ENCODE measurements at regions not wholly inside any gene's neighbourhood (a gene's known extent, or its start where the extent isn't known, plus 50 kb on each side); places are given as distances from the start of the nearest gene placed in this dataset.

GRCh38 chr11:81032906-81033305 lies 1592.1 kb upstream of the TENM4 start:
- Histone ChIP-seq H4K20me1 (ENCODE audit: low read depth) (no peaks in the 10 kb centered on the region), H3K79me2 (ENCODE audit: low read depth) (no peaks in the 10 kb centered on the region), H3K27me3 (no peaks in the 10 kb centered on the region), H3K27ac (no peak overlapping the region), H3K4me3 (no peak overlapping the region), H2AFZ (replicated peaks) (no peak overlapping the region), H3K9me3 (ENCODE audit: low read depth) (no peaks in the 10 kb centered on the region), H3K9ac (no peak overlapping the region), H3K36me3 (no peaks in the 10 kb centered on the region), H3K4me2 (no peak overlapping the region), H3F3A (ENCODE audit: low read depth) (no peaks in the 10 kb centered on the region), H3K4me1 (no peaks in the 10 kb centered on the region)
- Mint-ChIP-seq H3K27ac (no peak overlapping the region), H3K4me1 (no peaks in the 10 kb centered on the region), H3K9me3 (peaks cover 24% of the 10 kb centered on the region), H3K4me3 (no peak overlapping the region), H3K36me3 (no peaks in the 10 kb centered on the region), H3K27me3 (ENCODE audit: insufficient read depth, low read depth) (no peaks in the 10 kb centered on the region)
- DNase-seq (ENCODE audit: low spot score), result no peak
- TF ChIP-seq EZH2phosphoT487 (IDR thresholded peaks at IDR 0.05), result no peak
- TF ChIP-seq CTCF (IDR thresholded peaks at IDR 0.05), result no peak
- TF ChIP-seq EZH2 (IDR thresholded peaks at IDR 0.05), result no peak

- no peaks in the 10 kb centered on the region for H3K9me3 ChIP-seq (ENCODE audit: low read depth)
- no peaks in the 10 kb centered on the region for H3K27me3 Mint-ChIP-seq (ENCODE audit: insufficient read depth, low read depth)
- TF ChIP-seq CTCF (IDR thresholded peaks at IDR 0.05), result no peak
- TF ChIP-seq EZH2 (IDR thresholded peaks at IDR 0.05), result no peak
- no peak for TF ChIP-seq EZH2phosphoT487 (IDR thresholded peaks at IDR 0.05)
- H2AFZ ChIP-seq (replicated peaks), result no peak overlapping the region
- H3K4me1 ChIP-seq, result no peaks in the 10 kb centered on the region
- H3K27me3 ChIP-seq, result no peaks in the 10 kb centered on the region
- H3K79me2 ChIP-seq (ENCODE audit: low read depth), result no peaks in the 10 kb centered on the region
- peaks cover 11% of the 10 kb centered on the region for H3K4me1 Mint-ChIP-seq
- H3K36me3 Mint-ChIP-seq, result no peaks in the 10 kb centered on the region
- H3K27ac ChIP-seq, result no peak overlapping the region
- no peaks in the 10 kb centered on the region for H4K20me1 ChIP-seq (ENCODE audit: low read depth)
- no peak for DNase-seq (ENCODE audit: low spot score)
- no peaks in the 10 kb centered on the region for H3F3A ChIP-seq (ENCODE audit: low read depth)
- H3K4me3 ChIP-seq, result no peak overlapping the region
- H3K9ac ChIP-seq, result no peak overlapping the region
- no peaks in the 10 kb centered on the region for H3K36me3 ChIP-seq
- peaks cover 4% of the 10 kb centered on the region for H3K9me3 Mint-ChIP-seq
- no peak overlapping the region for H3K27ac Mint-ChIP-seq
- no peak overlapping the region for H3K4me2 ChIP-seq
- no peak overlapping the region for H3K4me3 Mint-ChIP-seq
Measured at GRCh38 chr11:81030186-81030585, 1589.4 kb upstream of the TENM4 start.

GRCh38 chr11:81026032-81026431 lies 1585.2 kb upstream of the TENM4 start:
- H3K4me3 ChIP-seq, result no peak overlapping the region
- no peaks in the 10 kb centered on the region for H3K9me3 ChIP-seq (ENCODE audit: low read depth)
- no peaks in the 10 kb centered on the region for H3K4me1 ChIP-seq
- Mint-ChIP-seq H3K27me3 (ENCODE audit: insufficient read depth, low read depth) (no peaks in the 10 kb centered on the region), H3K36me3 (no peaks in the 10 kb centered on the region), H3K27ac (no peak overlapping the region), H3K4me1 (peaks cover 19% of the 10 kb centered on the region), H3K9me3 (no peaks in the 10 kb centered on the region), H3K4me3 (no peak overlapping the region)
- H3K79me2 ChIP-seq (ENCODE audit: low read depth), result no peaks in the 10 kb centered on the region
- H3K4me2 ChIP-seq, result no peak overlapping the region
- H3K27ac ChIP-seq, result no peak overlapping the region
- H3K9ac ChIP-seq, result no peak overlapping the region
- no peaks in the 10 kb centered on the region for H4K20me1 ChIP-seq (ENCODE audit: low read depth)
- H3K36me3 ChIP-seq, result no peaks in the 10 kb centered on the region
- no peak for DNase-seq (ENCODE audit: low spot score)
- H3F3A ChIP-seq (ENCODE audit: low read depth), result no peaks in the 10 kb centered on the region
- TF ChIP-seq EZH2phosphoT487 (IDR thresholded peaks at IDR 0.05) (no peak), EZH2 (IDR thresholded peaks at IDR 0.05) (no peak), CTCF (IDR thresholded peaks at IDR 0.05) (no peak)
- no peak overlapping the region for H2AFZ ChIP-seq (replicated peaks)
- no peaks in the 10 kb centered on the region for H3K27me3 ChIP-seq

- DNase-seq (ENCODE audit: low spot score), result no peak
- no peak overlapping the region for H3K27ac Mint-ChIP-seq
- Histone ChIP-seq H3K27me3 (no peaks in the 10 kb centered on the region), H4K20me1 (ENCODE audit: low read depth) (no peaks in the 10 kb centered on the region), H3K9me3 (ENCODE audit: low read depth) (no peaks in the 10 kb centered on the region), H3K4me2 (no peak overlapping the region), H3K4me1 (no peaks in the 10 kb centered on the region), H3K36me3 (no peaks in the 10 kb centered on the region), H3K9ac (no peak overlapping the region), H3K27ac (no peak overlapping the region), H3F3A (ENCODE audit: low read depth) (no peaks in the 10 kb centered on the region), H3K4me3 (no peak overlapping the region), H2AFZ (replicated peaks) (no peak overlapping the region), H3K79me2 (ENCODE audit: low read depth) (no peaks in the 10 kb centered on the region)
- H3K4me3 Mint-ChIP-seq, result no peak overlapping the region
- H3K36me3 Mint-ChIP-seq, result no peaks in the 10 kb centered on the region
- TF ChIP-seq EZH2 (IDR thresholded peaks at IDR 0.05), result no peak
- TF ChIP-seq CTCF (IDR thresholded peaks at IDR 0.05), result no peak
- TF ChIP-seq EZH2phosphoT487 (IDR thresholded peaks at IDR 0.05), result no peak
- peaks cover 19% of the 10 kb centered on the region for H3K4me1 Mint-ChIP-seq
- no peaks in the 10 kb centered on the region for H3K27me3 Mint-ChIP-seq (ENCODE audit: insufficient read depth, low read depth)
- H3K9me3 Mint-ChIP-seq, result no peaks in the 10 kb centered on the region
Measured at GRCh38 chr11:81022057-81022456, 1581.2 kb upstream of the TENM4 start.

All from neural progenitor cell (in vitro differentiated cells).